Suprapubic skin (tissue), 4 donors: ENCODE measurements at regions not wholly inside any gene's neighbourhood (a gene's known extent, or its start where the extent isn't known, plus 50 kb on each side); places are given as distances from the start of the nearest gene placed in this dataset.

Source experiments
- DNase-seq, 2 donors: peaks; one replicate each; pipeline ENCODE4 v3.0.0-alpha.2; 2019; ENCODE audit warnings: low spot score in 2 of 2
- H3K27ac ChIP-seq: fragments of 200-600 bp; sonication (generic); one replicate; pipeline ENCODE4 v1.5.1; 2019
- H3K27me3 ChIP-seq: fragments of 200-600 bp; sonication (generic); one replicate; pipeline ENCODE4 v1.5.1; 2019
- H3K36me3 ChIP-seq: fragments of 200-600 bp; sonication (generic); one replicate; pipeline ENCODE4 v1.5.1; 2019
- H3K4me1 ChIP-seq: fragments of 200-600 bp; sonication (generic); one replicate; pipeline ENCODE4 v1.5.1; 2019
- H3K4me3 ChIP-seq: fragments of 200-600 bp; sonication (generic); one replicate; pipeline ENCODE4 v1.5.1; 2019; ENCODE audit warnings: mild to moderate bottlenecking
- H3K9me3 ChIP-seq: fragments of 200-600 bp; sonication (generic); one replicate; pipeline ENCODE4 v1.5.1; 2019
- CTCF ChIP-seq, 2 donors: fragments of 200-600 bp in 1 of 2; fragments of 450-650 bp in 1 of 2; sonication (generic) in 1 of 2; IDR thresholded peaks; one replicate each; pipeline ENCODE4 v1.5.1; 2016 to 2019; ENCODE audit warnings: antibody characterized with exemption in 2 of 2, mild to moderate bottlenecking in 1 of 2, moderate library complexity in 1 of 2
- EP300 ChIP-seq: sonication (generic); formaldehyde crosslinking; IDR thresholded peaks from one replicate; pipeline ENCODE4 v1.6.1; 2017; ENCODE audit warnings: antibody characterized with exemption
- POLR2A ChIP-seq, 2 donors: fragments of 450-650 bp; IDR thresholded peaks; one replicate each; pipeline ENCODE4 v1.6.1; 2017; ENCODE audit warnings: antibody characterized with exemption in 2 of 2, mild to moderate bottlenecking in 2 of 2, moderate library complexity in 2 of 2
- POLR2AphosphoS5 ChIP-seq, 3 donors: sonication (generic); formaldehyde crosslinking; IDR thresholded peaks; one replicate each; pipeline ENCODE4 v1.6.1; 2017; ENCODE audit warnings: antibody characterized with exemption in 3 of 3
- WGBS: methylation state at CpG from one replicate; pipeline ENCODE4 v1.1.5; 2018; 5-methylcytosine and 5-hydroxymethylcytosine counted together

- Histone ChIP-seq H3K4me1 (no peaks in the 10 kb centered on the region), H3K9me3 (no peaks in the 10 kb centered on the region), H3K36me3 (no peaks in the 10 kb centered on the region), H3K4me3 (no peak overlapping the region), H3K27me3 (no peaks in the 10 kb centered on the region), H3K27ac (no peak overlapping the region)
- TF ChIP-seq POLR2AphosphoS5 (IDR thresholded peaks at IDR 0.05): no peak
- no peak for DNase-seq
- 92% methylated on average over 2 of the region's 2 CpGs for WGBS
Measured at GRCh38 chr6:149186873-149187272, 130.6 kb upstream of the TAB2 start.

GRCh38 chr6:149190224-149190831 is 127.2 kb upstream of the TAB2 start:
- Histone ChIP-seq H3K36me3 (no peaks in the 10 kb centered on the region), H3K27ac (no peak overlapping the region), H3K4me1 (no peaks in the 10 kb centered on the region), H3K9me3 (no peaks in the 10 kb centered on the region), H3K4me3 (no peak overlapping the region), H3K27me3 (no peaks in the 10 kb centered on the region)
- WGBS: 43% methylated on average over 1 of the region's 1 CpG
- no peak for TF ChIP-seq POLR2AphosphoS5 (IDR thresholded peaks at IDR 0.05)
- no peak for TF ChIP-seq EP300
- no peak for TF ChIP-seq CTCF (IDR thresholded peaks at IDR 0.05)
- TF ChIP-seq POLR2A (IDR thresholded peaks at IDR 0.05): no peak
- no peak for DNase-seq

DNA sequence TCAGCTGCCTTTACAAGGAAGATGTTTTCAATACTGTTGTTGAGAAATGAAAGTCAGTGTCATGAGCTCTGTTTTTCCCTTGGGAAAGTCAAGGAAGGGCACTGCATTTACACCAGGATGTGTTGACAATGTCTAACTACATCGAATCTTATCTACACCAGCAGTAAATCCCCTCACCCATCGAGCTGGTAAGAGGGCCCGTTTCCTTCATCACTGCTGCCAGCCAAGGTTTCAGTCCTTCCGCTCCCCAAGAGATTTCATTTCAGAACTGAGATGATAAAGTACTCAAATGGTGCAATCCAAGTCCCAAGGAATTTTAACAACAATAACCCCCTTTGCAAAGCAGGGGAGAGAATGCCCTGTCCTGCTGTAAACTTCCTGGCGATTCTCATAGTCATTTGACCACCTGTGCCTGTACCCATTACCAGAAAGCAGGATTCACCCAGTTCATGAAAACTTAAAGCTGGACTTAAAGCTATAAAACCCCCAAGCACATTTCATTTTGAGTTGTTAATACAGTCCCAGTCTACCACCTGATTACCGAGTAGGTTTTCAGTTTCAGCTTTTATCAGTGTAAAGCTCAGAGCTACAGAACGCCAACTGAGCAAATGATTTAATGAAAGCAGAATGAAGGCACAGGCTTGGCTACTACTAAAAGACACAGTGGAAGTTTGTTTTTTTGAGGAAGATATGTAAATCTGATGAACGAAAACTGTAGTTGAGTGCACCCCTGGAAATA is 122.5 kb upstream of the TAB2 start:
- Histone ChIP-seq H3K27me3 (no peaks in the 10 kb centered on the region), H3K4me1 (no peaks in the 10 kb centered on the region), H3K4me3 (no peak overlapping the region), H3K27ac (no peak overlapping the region), H3K9me3 (peaks cover 6% of the 10 kb centered on the region), H3K36me3 (no peaks in the 10 kb centered on the region)
- DNase-seq: no peak
- 87% methylated on average over 8 of the region's 8 CpGs for WGBS
- TF ChIP-seq EP300: no peak
- TF ChIP-seq POLR2A (IDR thresholded peaks at IDR 0.05): no peak
- no peak for TF ChIP-seq POLR2AphosphoS5 (IDR thresholded peaks at IDR 0.05)
- no peak for TF ChIP-seq CTCF (IDR thresholded peaks at IDR 0.05)

DNA sequence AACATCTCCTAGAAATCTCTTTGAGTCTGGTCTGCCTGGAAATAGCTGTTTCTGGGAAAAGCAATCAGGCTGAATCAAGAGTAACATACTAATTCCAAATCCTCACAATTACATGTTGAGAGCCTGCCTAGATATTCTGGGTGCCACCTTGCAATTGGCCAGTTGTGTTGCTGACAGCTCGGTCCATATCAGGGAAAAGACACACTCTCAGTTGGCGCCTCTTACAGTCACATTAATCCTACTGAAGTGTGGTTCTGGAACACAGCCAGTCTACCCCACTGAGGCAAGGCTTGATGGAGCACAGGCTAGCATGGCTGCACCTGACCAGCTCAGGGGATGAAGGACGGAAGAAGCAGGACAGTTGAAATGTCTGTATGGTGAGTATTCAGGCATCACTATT is 121.4 kb upstream of the TAB2 start:
- H3K36me3 ChIP-seq: no peaks in the 10 kb centered on the region
- no peak overlapping the region for H3K27ac ChIP-seq
- no peaks in the 10 kb centered on the region for H3K4me1 ChIP-seq
- peaks cover 6% of the 10 kb centered on the region for H3K9me3 ChIP-seq
- no peak for TF ChIP-seq POLR2A (IDR thresholded peaks at IDR 0.05)
- no peak for TF ChIP-seq EP300
- no peak for TF ChIP-seq CTCF (IDR thresholded peaks at IDR 0.05)
- TF ChIP-seq POLR2AphosphoS5 (IDR thresholded peaks at IDR 0.05): no peak
- H3K4me3 ChIP-seq: no peak overlapping the region
- 89% methylated on average over 3 of the region's 3 CpGs for WGBS
- DNase-seq: no peak
- H3K27me3 ChIP-seq: no peaks in the 10 kb centered on the region

- no peak overlapping the region for H3K4me3 ChIP-seq
- no peaks in the 10 kb centered on the region for H3K4me1 ChIP-seq
- no peaks in the 10 kb centered on the region for H3K36me3 ChIP-seq
- H3K27ac ChIP-seq: no peak overlapping the region
- H3K9me3 ChIP-seq: peaks cover 6% of the 10 kb centered on the region
- no peak for TF ChIP-seq POLR2A (IDR thresholded peaks at IDR 0.05)
- TF ChIP-seq POLR2AphosphoS5 (IDR thresholded peaks at IDR 0.05): no peak
- no peak for TF ChIP-seq CTCF (IDR thresholded peaks at IDR 0.05)
- TF ChIP-seq EP300: no peak
- H3K27me3 ChIP-seq: no peaks in the 10 kb centered on the region
- DNase-seq: no peak
Measured at GRCh38 chr6:149197482-149197881, 120.0 kb upstream of the TAB2 start.
